Fibroblast of lung (primary cell): ENCODE measurements at regions not wholly inside any gene's neighbourhood (a gene's known extent, or its start where the extent isn't known, plus 50 kb on each side); places are given as distances from the start of the nearest gene placed in this dataset.

Source experiments
- DNase-seq, 2 donors: peaks; one replicate each; pipeline versions ENCODE4 v3.0.0 to v3.0.0-alpha.2; 2010; ENCODE audit warnings: low read depth in 2 of 2
- H2AFZ ChIP-seq: 2 replicates; pipeline ENCODE4 v1.5.1; 2012; ENCODE audit warnings: low read length, control low read depth, inconsistent platforms
- H3K27ac ChIP-seq: 2 replicates; pipeline ENCODE4 v1.5.1; 2011; ENCODE audit warnings: low read length, control low read depth; ENCODE audit not compliant: insufficient read depth
- H3K27me3 ChIP-seq: 2 replicates; pipeline ENCODE4 v1.5.1; 2011; ENCODE audit warnings: mild to moderate bottlenecking, low read length; ENCODE audit not compliant: control insufficient read depth, insufficient read depth
- H3K36me3 ChIP-seq: 2 replicates; pipeline ENCODE4 v1.5.1; 2011; ENCODE audit warnings: low read length; ENCODE audit not compliant: control insufficient read depth, insufficient read depth
- H3K4me1 ChIP-seq: 2 replicates; pipeline ENCODE4 v1.5.1; 2011; ENCODE audit warnings: low read length; ENCODE audit not compliant: control insufficient read depth, insufficient read depth; ENCODE audit errors: extremely low read depth
- H3K4me2 ChIP-seq: 2 replicates; pipeline ENCODE4 v1.5.1; 2011; ENCODE audit warnings: low read length, control low read depth; ENCODE audit not compliant: insufficient read depth; ENCODE audit errors: extremely low read depth
- H3K4me3 ChIP-seq, 4 experiments: fragments of 200-600 bp in 1 of 4; sonication (generic) in 1 of 4; replicated peaks in 1 of 4; 2 replicates each; pipeline ENCODE4 v1.5.1; 2011 to 2016; ENCODE audit warnings: low read length in 4 of 4, low read depth in 3 of 4, mild to moderate bottlenecking in 3 of 4, control low read depth in 2 of 4, inconsistent platforms in 1 of 4, mixed read lengths in 1 of 4; ENCODE audit not compliant: insufficient read depth in 1 of 4; ENCODE audit errors: control extremely low read depth in 1 of 4
- H3K79me2 ChIP-seq: 2 replicates; pipeline ENCODE4 v1.5.1; 2012; ENCODE audit warnings: mild to moderate bottlenecking, low read length, inconsistent platforms; ENCODE audit not compliant: control insufficient read depth, insufficient read depth
- H3K9ac ChIP-seq: 2 replicates; pipeline ENCODE4 v1.5.1; 2011; ENCODE audit warnings: mild to moderate bottlenecking, low read length, control low read depth; ENCODE audit not compliant: insufficient read depth
- H3K9me3 ChIP-seq: 2 replicates; pipeline ENCODE4 v1.5.1; 2012; ENCODE audit warnings: low read depth, low read length; ENCODE audit not compliant: control insufficient read depth, insufficient read depth
- H4K20me1 ChIP-seq: 2 replicates; pipeline ENCODE4 v1.5.1; 2011; ENCODE audit warnings: low read length; ENCODE audit not compliant: control insufficient read depth, insufficient read depth; ENCODE audit errors: extremely low read depth
- EZH2 ChIP-seq: IDR thresholded peaks from 2 replicates; pipeline ENCODE4 v1.5.1; 2012; ENCODE audit warnings: low read length, control low read depth, mild to moderate bottlenecking; ENCODE audit errors: missing control alignments
- TF ChIP-seq, protein P1 (sequence below), 2 donors: IDR thresholded peaks in 1 of 2; conservative IDR thresholded peaks in 1 of 2; 1 replicate in 1 of 2; 2 replicates in 1 of 2; pipeline ENCODE4 v1.5.1; 2011 to 2012; ENCODE audit warnings: low read length in 2 of 2, control low read depth in 1 of 2, inconsistent platforms in 1 of 2, low read depth in 1 of 2, mild to moderate bottlenecking in 1 of 2

DNA sequence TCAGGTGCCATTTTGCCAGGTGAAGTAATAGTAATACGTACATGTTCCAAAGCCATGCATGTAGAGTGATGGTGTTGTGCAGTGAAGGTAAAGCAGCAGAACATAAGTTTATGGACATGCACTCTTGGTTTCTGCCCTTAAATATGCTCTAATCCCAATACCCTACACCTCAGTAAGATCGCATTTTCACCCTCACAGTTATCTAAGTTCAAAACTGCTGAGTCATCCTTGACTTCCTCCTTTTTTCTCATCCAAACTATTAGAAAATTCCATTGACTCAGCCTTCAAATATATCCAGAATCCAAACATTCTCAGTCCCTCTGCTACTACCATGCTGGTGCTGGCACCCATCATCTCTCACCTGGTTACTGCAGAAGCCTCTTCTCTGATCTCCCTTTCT is 652.9 kb upstream of the IGFBP7 start:
- Histone ChIP-seq H3K27ac (no peak overlapping the region), H3K4me1 (no peaks in the 10 kb centered on the region), H3K9ac (no peak overlapping the region), H2AFZ (no peak overlapping the region), H3K79me2 (no peaks in the 10 kb centered on the region), H3K9me3 (no peaks in the 10 kb centered on the region), H3K27me3 (no peaks in the 10 kb centered on the region), H3K36me3 (no peaks in the 10 kb centered on the region), H4K20me1 (no peaks in the 10 kb centered on the region), H3K4me2 (no peak overlapping the region), H3K4me3 (no peak overlapping the region)
- TF ChIP-seq, protein P1, sequence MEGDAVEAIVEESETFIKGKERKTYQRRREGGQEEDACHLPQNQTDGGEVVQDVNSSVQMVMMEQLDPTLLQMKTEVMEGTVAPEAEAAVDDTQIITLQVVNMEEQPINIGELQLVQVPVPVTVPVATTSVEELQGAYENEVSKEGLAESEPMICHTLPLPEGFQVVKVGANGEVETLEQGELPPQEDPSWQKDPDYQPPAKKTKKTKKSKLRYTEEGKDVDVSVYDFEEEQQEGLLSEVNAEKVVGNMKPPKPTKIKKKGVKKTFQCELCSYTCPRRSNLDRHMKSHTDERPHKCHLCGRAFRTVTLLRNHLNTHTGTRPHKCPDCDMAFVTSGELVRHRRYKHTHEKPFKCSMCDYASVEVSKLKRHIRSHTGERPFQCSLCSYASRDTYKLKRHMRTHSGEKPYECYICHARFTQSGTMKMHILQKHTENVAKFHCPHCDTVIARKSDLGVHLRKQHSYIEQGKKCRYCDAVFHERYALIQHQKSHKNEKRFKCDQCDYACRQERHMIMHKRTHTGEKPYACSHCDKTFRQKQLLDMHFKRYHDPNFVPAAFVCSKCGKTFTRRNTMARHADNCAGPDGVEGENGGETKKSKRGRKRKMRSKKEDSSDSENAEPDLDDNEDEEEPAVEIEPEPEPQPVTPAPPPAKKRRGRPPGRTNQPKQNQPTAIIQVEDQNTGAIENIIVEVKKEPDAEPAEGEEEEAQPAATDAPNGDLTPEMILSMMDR (conservative IDR thresholded peaks at IDR 0.05 in 1 of 2, IDR thresholded peaks at IDR 0.05 in 1 of 2; ENCODE audit: low read depth in 1 of 2, low read length in 2 of 2): no peak
- TF ChIP-seq EZH2: no peak
- no peak for DNase-seq

DNA sequence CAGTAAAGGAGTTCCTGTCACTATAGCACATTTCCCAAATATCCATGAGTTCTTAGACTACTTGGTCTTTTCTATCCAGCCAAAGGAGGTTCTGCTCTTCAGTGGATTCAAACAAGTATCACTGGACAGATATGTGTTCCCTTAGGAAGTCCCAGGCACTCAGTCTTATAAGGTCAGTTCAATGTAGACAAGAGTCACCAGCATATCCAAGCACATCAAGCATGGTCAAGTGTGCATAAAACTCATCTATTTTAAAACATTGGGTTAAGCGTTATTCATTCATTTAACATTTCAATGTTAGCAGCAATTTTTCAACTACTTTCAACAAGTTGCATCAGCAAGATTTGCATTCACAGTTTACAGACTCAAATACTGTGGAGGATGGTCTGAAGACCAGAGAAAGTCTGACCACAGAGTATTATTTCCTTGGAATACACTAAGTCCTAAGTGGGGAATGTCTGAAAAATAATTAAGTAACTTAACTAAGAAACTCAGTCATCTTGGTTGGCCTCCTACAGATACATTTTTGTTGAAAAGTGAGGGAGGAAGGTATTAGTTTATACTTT is 630.5 kb upstream of the IGFBP7 start:
- Histone ChIP-seq H3K9me3 (no peaks in the 10 kb centered on the region), H3K9ac (no peak overlapping the region), H3K4me2 (no peak overlapping the region), H3K4me1 (no peaks in the 10 kb centered on the region), H3K79me2 (no peaks in the 10 kb centered on the region), H3K36me3 (no peaks in the 10 kb centered on the region), H3K27me3 (no peaks in the 10 kb centered on the region), H2AFZ (no peak overlapping the region), H3K27ac (no peak overlapping the region), H3K4me3 (no peak overlapping the region), H4K20me1 (no peaks in the 10 kb centered on the region)
- DNase-seq: no peak
- TF ChIP-seq EZH2: no peak
- TF ChIP-seq, protein P1 (conservative IDR thresholded peaks at IDR 0.05 in 1 of 2, IDR thresholded peaks at IDR 0.05 in 1 of 2; ENCODE audit: low read depth in 1 of 2, low read length in 2 of 2): no peak

DNA sequence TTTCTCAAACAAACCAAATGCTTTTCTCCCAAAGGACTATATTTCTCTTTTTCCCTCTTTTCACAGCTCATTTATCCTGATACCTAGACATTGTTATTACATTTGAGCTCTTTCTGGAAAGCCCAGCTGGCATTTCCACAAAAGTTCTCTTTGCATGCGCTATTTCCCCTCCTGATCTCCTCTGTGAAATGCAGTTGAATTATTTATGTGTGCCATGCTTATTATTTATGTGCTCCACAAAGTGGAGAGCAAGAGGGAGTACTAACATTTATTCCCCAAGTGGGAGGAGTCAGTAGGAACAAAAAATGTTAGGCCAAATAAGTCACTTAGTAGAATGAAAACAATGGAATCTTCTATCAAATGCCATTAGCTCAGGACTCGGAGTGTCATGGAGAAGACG is 626.6 kb upstream of the IGFBP7 start:
- no peak for TF ChIP-seq EZH2
- TF ChIP-seq, protein P1 (conservative IDR thresholded peaks at IDR 0.05 in 1 of 2, IDR thresholded peaks at IDR 0.05 in 1 of 2; ENCODE audit: low read depth in 1 of 2, low read length in 2 of 2): no peak
- no peaks in the 10 kb centered on the region for H3K27me3 ChIP-seq
- H3K9ac ChIP-seq: no peak overlapping the region
- H4K20me1 ChIP-seq: no peaks in the 10 kb centered on the region
- no peak overlapping the region for H3K4me2 ChIP-seq
- no peak overlapping the region for H2AFZ ChIP-seq
- DNase-seq: no peak
- no peak overlapping the region for H3K27ac ChIP-seq
- no peaks in the 10 kb centered on the region for H3K9me3 ChIP-seq
- no peaks in the 10 kb centered on the region for H3K36me3 ChIP-seq
- no peak overlapping the region for H3K4me3 ChIP-seq
- no peaks in the 10 kb centered on the region for H3K4me1 ChIP-seq
- no peaks in the 10 kb centered on the region for H3K79me2 ChIP-seq
